Eye (tissue), 1 donor: ENCODE measurements at regions not wholly inside any gene's neighbourhood (a gene's known extent, or its start where the extent isn't known, plus 50 kb on each side); places are given as distances from the start of the nearest gene placed in this dataset.

Source experiments
- DNase-seq: peaks from one replicate; pipeline ENCODE4 v3.0.0-alpha.2; 2015

DNA sequence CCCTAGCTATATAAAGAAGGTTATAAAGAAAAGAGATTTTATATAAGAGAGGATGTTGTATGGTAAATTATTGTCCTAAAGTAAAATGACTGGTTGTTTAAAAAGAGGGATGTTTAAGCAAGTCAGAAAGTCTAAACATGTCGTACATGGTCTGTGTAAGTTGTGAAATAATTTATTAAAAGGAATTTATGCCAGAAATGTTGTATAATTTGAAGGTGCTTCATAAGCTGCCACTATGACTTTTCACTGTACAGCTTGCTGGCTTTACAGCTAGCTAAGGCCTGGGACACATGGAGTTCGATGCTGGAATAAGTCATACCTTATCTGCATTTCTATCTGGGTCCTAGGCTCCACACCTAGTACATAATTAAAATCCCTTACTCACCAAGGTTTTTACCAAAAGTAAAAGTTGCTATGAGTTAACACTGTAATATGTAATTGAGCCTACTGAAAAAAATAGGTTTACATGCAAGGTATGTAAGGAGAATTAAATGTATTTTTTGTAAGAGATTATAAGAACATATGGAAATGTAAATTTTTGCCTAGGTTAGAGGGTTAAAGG lies 59.0 kb upstream of the EDEM3 start:
- no peak for DNase-seq

DNA sequence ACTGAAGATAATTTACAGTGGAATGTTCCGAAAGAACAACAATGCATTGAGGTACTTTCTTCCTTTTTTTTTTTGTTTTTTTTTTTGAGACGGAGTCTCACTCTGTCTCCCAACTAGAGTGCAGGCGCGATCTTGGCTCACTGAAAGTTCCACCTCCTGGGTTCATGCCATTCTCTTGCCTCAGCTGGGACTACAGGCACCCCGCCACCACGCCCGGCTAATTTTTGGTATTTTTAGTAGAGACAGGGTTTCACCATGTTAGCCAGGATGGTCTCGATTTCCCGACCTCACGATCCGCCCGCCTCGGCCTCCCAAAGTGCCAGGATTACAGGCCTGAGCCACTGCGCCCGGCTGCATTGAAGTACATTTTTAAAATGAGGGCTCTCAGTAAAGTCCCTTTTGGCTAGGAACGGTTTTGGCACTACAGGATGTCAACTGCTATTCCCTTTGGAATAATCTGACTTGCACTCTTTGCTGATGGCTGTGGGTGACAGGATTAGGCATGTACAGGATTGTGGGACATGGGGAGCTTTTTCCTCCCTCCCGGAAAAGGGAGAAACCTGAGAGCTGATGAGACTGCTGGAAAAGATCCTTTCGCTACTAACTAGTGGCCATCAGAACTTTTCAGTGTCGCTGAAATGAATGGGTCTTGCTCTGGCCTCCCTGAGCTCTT lies 56.9 kb upstream of the EDEM3 start:
- no peak for DNase-seq

DNA sequence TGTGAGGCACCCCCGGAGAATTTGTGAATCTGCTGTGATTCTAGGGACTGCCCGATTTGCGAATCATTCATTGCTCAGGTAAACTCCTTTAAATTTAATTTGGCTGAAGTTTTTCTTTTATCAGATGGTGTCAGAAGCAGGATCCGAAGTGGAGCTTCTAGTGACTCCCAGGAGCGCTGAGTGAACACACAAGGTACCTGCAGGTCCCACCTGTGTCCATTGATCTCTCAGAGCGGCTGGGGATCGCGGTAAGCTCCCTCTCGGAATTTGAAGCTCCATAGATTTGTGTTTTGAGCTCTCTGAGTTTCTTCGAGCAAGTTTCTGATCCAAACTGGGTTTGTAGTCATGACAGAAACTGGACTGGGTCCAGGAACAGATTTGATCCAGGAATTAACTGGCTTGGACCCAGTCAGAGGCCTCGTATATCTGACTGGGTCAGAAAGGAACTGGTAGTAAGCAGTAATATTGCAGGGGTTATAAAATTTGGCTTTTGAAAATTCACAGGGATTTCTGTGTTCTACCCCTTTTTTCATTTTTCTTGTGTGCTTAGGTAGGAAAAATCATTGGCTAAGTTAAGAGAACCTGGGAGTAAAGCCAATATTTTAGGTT lies 56.2 kb upstream of the EDEM3 start:
- no peak for DNase-seq

DNA sequence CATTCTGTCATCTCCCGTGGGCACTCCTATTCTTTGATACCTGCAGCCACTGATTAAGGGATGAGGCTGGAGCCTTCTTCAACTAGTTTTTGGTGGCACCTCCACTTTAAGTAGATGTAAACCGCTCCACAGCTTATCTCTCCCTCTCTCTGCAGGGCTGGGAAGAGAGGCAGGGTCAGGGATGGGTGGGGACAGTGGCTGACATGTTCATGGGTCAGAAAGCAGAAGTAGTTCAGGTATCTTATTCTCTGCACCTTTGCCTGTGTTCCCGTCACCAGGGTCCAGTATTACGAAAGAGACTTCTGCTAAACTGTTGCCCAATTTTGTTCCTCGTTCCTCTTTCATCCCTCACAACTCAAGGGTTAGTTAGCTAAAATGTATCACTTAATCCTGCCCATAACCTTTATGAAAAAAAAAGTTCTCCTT lies 51.7 kb upstream of the EDEM3 start:
- no peak for DNase-seq

DNA sequence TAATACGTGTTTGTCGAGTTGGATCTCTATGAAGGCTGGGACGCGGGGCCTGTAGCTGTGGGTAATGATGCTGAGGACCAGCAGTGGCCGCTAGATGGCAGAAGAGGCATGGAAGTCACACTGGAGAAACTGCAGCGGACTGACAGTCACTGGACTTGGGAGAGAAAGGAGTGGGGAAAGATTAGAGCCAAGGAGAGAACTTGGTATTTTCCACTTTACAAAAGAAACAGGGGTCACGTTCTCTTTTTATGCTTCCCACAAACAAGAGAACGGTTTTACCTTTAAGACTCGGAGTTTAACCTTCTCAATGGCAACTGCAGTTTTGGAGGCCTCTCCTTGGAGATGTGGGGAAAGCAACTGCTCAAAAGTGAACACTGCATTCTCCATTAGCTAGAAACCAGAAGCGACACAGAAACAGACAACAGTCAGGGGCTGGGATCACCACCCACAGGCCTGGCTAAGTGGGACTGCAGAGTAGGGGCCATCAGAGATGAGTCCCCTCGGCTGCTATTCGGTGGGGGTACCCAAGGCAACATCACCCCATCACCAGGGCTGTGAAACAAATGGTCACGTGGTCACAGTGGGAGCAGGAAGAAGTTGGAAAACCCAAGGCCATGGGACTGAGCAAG lies 51.1 kb upstream of the EDEM3 start:
- DNase-seq: peak; percentile 94
